Stimulated activated naive CD8-positive, alpha-beta T cell treated with anti-CD3 and anti-CD28 coated beads, Interleukin-15, amount 100 ng/mL, for 72 hours (primary cell): ENCODE measurements at regions not wholly inside any gene's neighbourhood (a gene's known extent, or its start where the extent isn't known, plus 50 kb on each side); places are given as distances from the start of the nearest gene placed in this dataset.
A peak's percentile ranks its signal among the peaks of the same experiment; 100 is the strongest.

Source experiments
- ATAC-seq: fragments of 150-1000 bp; cut with Tn5 transposase; 2 replicates; pipeline ENCODE4 v1.10.0; 2021; ENCODE audit warnings: mild to moderate bottlenecking, moderate library complexity
- DNase-seq, 2 donors: peaks; one replicate each; pipeline ENCODE4 v3.0.0; 2021 to 2022
- H3K27ac Mint-ChIP-seq, 2 donors: one replicate each; pipeline ENCODE4 v1.8.0; 2022; ENCODE audit warnings: mild to moderate bottlenecking in 2 of 2, mixed read lengths in 2 of 2, moderate library complexity in 2 of 2
- H3K27me3 Mint-ChIP-seq: one replicate; pipeline ENCODE4 v1.8.0; 2022; ENCODE audit warnings: mixed read lengths
- H3K4me1 Mint-ChIP-seq: one replicate; pipeline ENCODE4 v1.8.0; 2022; ENCODE audit warnings: mild to moderate bottlenecking, mixed read lengths
- H3K4me3 Mint-ChIP-seq, 2 donors: one replicate each; pipeline ENCODE4 v1.8.0; 2022; ENCODE audit warnings: mild to moderate bottlenecking in 2 of 2, mixed read lengths in 2 of 2, moderate library complexity in 1 of 2
- H3K9me3 Mint-ChIP-seq, 2 donors: one replicate each; pipeline ENCODE4 v1.8.0; 2022; ENCODE audit warnings: mixed read lengths in 2 of 2

DNA sequence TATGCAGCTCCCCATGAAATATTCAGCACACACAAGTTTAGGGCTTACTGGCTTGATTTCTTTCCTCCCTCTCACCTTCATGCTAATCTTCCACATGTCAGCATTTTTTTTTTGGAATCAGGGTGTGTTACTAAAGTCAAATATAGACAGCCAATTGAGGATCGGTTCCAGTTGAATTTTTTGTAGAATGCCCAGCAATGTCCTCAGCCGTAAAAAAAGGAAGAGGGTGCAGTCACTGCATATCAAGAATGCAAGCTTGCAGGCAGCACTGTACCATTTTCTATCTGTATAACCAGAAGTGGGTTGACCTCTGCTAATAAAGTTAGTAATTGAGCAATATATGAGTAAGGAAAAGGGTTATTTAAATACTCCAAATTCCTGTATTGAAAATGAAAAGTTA lies 51.4 kb upstream of the CHMP2B start:
- no peak for DNase-seq
- Mint-ChIP-seq H3K4me3 (no peak overlapping the region), H3K27ac (no peak overlapping the region), H3K4me1 (no peaks in the 10 kb centered on the region), H3K9me3 (no peaks in the 10 kb centered on the region), H3K27me3 (peaks cover 18% of the 10 kb centered on the region)
- no peak for ATAC-seq

DNA sequence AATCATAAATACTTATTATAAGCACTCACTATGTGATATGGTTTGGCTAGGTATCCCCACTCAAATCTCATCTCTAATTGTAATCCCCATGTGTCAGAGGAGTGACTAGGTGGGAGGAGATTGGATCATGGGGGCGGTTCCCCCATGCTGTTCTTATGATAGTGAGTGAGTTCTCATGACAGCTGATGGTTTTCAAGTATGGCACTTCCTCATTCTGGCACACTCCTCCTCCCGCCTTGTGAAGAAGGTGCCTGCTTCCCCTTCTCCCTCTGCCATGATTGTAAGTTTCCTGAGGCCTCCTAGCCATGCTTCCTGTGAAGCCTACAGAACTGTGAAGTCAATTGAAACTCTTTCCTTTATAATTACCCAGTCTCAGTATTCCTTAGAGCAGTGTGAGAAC lies 53.3 kb upstream of the CHMP2B start:
- Mint-ChIP-seq H3K4me3 (no peak overlapping the region), H3K27ac (no peak overlapping the region), H3K4me1 (no peaks in the 10 kb centered on the region), H3K9me3 (no peaks in the 10 kb centered on the region), H3K27me3 (peaks cover 12% of the 10 kb centered on the region)
- ATAC-seq (no peak), DNase-seq (no peak)

DNA sequence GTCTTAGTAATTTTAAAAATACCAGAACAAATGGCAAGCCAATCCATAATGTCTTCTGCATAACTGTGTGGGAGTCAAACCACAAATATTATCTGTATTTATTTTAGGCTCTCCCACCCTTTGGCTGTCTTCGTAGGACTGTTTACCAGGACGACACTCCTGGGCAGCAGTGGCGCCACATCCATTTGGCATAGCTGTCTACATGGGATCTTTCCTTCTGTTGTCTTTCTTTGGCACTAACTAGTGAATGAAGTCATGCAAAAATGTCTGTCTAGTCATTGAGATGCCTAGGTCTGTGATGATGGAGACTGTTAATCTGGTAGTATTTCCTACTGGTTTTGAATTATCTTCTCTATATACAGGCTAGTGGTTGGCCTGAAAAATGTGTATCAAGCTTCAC lies 54.0 kb upstream of the CHMP2B start:
- Mint-ChIP-seq H3K27ac (no peak overlapping the region), H3K4me1 (no peaks in the 10 kb centered on the region), H3K4me3 (no peak overlapping the region), H3K27me3 (peaks cover 14% of the 10 kb centered on the region), H3K9me3 (no peaks in the 10 kb centered on the region)
- DNase-seq (no peak), ATAC-seq (no peak)

DNA sequence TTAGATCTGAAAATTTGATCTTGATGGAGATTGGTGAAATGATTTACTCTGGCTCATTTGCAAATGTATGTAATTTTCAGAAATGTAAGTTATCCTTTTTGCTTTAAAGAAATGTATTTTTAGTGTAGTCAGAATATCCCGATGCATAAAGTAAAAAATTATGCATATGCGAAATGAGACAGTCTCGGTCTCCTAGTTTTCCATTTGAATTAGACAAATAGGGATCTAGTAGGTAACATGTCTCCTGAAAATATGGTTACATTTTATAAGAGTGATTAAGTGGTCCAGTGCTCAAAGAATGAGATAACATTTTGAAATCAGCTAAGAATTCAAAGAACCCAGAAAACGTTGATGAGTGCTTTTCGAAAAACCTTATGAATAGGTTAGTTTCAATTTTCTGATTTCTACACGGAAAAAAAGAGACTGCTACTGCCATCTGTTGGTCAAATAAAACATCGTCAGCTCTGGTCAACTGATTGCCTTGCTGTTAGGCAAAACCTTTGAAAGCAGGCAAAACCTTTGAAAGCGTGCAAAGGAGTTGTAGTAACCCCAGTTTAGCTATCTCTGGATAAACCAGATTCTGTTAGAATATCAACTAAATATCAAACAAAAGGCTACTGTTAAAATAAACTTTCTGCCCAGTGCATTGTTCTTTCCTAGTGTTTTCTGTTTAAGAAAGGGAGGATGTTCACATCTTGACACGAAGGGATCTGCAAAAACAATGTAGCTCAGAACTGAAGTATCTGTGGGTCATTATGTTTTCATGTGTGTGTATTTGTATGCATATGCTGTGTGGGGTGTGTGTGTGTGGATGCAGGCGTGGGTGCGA lies 59.3 kb upstream of the CHMP2B start:
- H3K27me3 Mint-ChIP-seq: peaks cover 8% of the 10 kb centered on the region
- H3K4me3 Mint-ChIP-seq: peak overlapping the region in 1 of 2 donors; percentile 35
- H3K4me1 Mint-ChIP-seq: no peaks in the 10 kb centered on the region
- DNase-seq (peak; percentile 14 to 15), ATAC-seq (no peak)
- H3K9me3 Mint-ChIP-seq: no peaks in the 10 kb centered on the region
- H3K27ac Mint-ChIP-seq: no peak overlapping the region

DNA sequence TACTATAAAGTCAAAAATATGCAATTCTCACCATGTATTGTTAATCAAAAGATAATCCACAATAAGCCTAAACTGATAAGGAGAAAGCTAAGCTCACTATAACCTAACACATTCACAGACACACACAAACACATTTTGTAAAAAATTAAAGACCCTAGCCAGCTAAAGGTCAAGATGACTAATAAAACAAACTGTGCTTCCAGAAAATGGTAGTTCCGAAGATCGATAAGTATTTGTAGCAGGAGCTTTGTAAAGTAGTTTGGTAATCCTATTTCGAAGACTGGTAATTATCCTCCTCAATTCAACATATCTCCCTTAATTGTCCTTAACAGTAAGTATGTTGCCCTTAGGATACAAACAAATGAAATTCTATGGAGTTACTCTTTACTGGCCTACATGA lies 62.9 kb upstream of the CHMP2B start:
- H3K4me3 Mint-ChIP-seq: no peak overlapping the region
- peaks cover 20% of the 10 kb centered on the region for H3K27me3 Mint-ChIP-seq
- no peak overlapping the region for H3K27ac Mint-ChIP-seq
- DNase-seq (no peak), ATAC-seq (no peak)
- H3K9me3 Mint-ChIP-seq: no peaks in the 10 kb centered on the region
- H3K4me1 Mint-ChIP-seq: no peaks in the 10 kb centered on the region

DNA sequence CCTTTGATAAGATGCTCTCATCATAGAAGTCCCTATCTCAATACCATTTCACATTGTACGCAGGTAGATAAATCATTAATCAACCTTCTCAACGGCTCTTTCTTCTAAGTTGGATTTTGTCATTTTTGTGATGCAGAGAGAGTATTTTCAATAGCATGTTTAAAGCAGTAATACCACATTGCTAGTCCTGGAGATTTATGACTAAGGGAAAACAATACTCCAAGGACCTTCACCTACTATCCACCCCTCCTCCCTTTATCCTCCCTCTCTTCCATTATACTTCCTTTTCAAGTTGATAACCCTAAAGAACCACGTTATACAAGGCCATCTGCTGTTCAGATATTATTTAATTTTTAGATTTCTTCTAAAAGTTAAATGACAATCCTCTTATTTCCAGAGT lies 65.3 kb upstream of the CHMP2B start:
- ATAC-seq (no peak), DNase-seq (no peak)
- no peaks in the 10 kb centered on the region for H3K9me3 Mint-ChIP-seq
- H3K4me3 Mint-ChIP-seq: no peak overlapping the region
- H3K27ac Mint-ChIP-seq: no peak overlapping the region
- peaks cover 15% of the 10 kb centered on the region for H3K27me3 Mint-ChIP-seq
- H3K4me1 Mint-ChIP-seq: no peaks in the 10 kb centered on the region

DNA sequence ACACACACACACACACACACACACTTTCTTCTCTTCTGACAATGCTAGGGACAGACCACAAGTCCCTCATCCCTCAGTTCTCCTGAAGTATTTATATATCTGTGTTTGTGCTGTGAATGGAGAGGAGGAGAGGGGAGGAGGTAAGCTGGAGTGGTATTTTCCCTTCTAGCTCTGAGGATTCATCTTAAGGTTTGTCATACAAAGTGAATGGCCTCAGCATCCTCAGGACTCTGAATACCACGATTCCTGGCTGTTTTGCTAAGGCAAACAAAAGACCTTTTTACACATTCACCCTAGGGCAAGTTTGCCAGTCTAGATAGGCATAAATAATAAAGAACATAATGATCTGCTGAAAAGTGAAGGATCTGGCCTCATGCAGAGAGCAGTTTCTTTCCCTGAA lies 65.7 kb upstream of the CHMP2B start:
- no peaks in the 10 kb centered on the region for H3K4me1 Mint-ChIP-seq
- DNase-seq (no peak), ATAC-seq (no peak)
- H3K4me3 Mint-ChIP-seq: no peak overlapping the region
- no peaks in the 10 kb centered on the region for H3K9me3 Mint-ChIP-seq
- no peak overlapping the region for H3K27ac Mint-ChIP-seq
- H3K27me3 Mint-ChIP-seq: peaks cover 20% of the 10 kb centered on the region

DNA sequence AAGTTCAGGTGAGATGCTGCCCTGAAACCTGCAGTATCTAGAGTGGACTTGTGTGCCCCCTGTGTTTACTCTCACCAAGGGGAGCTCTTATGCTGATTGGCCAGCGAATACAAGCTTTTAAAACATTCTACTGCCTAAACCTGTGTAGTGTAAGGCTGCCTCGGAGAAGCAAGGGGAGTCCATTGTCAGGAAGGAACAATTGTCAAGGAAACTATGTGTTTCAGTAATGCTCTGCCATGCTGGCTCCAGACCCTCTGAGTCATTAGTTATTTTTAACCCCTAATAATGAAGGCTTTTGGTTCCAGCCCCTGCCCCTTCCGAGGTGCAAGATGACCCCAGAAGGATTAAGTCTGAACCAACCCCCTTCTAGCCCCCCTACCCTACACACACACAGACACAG lies 66.1 kb upstream of the CHMP2B start:
- no peak overlapping the region for H3K4me3 Mint-ChIP-seq
- ATAC-seq: no peak
- no peak for DNase-seq
- no peaks in the 10 kb centered on the region for H3K9me3 Mint-ChIP-seq
- no peaks in the 10 kb centered on the region for H3K4me1 Mint-ChIP-seq
- peaks cover 20% of the 10 kb centered on the region for H3K27me3 Mint-ChIP-seq
- no peak overlapping the region for H3K27ac Mint-ChIP-seq

DNA sequence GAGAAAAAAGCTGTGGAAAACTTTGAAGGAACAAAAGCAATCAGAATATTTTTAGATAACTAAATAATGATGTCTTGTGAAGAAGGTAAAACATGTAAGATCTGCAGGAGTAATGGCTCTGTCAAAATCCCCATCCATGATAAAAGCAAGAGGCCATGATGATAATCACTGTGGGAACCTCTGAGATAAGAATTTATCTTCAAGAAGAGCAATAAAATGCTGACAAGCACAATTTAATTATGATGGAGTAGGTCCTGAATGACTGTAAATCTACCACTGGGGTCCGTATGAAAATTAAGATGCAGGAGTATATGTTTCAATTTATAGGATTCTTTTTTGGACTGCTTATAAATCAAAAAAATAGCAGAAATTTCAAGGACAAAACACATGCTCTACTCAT lies 68.3 kb upstream of the CHMP2B start:
- DNase-seq (no peak), ATAC-seq (no peak)
- H3K27ac Mint-ChIP-seq: no peak overlapping the region
- H3K27me3 Mint-ChIP-seq: peaks cover 20% of the 10 kb centered on the region
- no peak overlapping the region for H3K4me3 Mint-ChIP-seq
- H3K4me1 Mint-ChIP-seq: no peaks in the 10 kb centered on the region
- no peaks in the 10 kb centered on the region for H3K9me3 Mint-ChIP-seq

DNA sequence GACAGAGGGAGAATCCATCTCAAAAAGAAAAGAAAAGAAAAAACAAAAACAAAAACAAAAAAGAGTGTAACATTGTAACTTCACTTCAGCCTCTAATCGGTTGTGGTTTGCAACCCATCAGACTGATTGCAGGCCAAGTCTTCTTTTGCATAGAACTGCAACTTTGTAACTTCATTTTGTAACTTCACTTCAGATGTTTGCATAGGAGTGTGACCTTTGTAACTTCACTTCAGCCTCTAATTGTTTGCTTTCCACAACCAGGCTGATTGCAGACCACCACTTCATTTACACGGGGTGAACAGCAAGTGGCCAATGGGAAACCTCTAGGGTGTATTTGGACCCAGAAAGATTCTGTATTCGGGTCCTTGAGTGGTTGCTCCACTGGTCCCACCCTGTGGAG lies 79.1 kb upstream of the CHMP2B start:
- Mint-ChIP-seq H3K27me3 (peaks cover 11% of the 10 kb centered on the region), H3K4me1 (no peaks in the 10 kb centered on the region), H3K9me3 (peaks cover 7 to 8% of the 10 kb centered on the region in 2 donors), H3K27ac (no peak overlapping the region), H3K4me3 (no peak overlapping the region)
- ATAC-seq (no peak), DNase-seq (no peak)

DNA sequence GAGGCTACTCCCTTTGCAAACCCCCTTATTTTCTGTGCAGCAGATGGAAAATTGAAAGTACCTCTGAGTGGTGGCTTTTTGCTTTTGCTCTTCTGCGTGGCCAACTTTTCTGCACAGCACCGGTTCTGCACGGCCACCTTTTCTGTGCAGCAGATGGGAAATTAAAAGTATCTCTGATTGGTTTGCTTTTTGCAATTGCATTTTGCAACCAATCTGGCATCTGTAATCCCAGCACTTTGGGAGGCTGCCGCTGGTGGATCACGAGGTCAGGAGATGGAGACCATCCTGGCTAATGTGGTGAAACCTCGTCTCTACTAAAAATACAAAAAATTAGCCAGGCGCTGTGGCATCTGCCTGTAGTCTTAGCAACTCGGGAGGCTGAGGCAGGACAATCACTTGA lies 79.5 kb upstream of the CHMP2B start:
- no peaks in the 10 kb centered on the region for H3K4me1 Mint-ChIP-seq
- H3K4me3 Mint-ChIP-seq: no peak overlapping the region
- no peak overlapping the region for H3K27ac Mint-ChIP-seq
- H3K9me3 Mint-ChIP-seq: peaks cover 7 to 8% of the 10 kb centered on the region in 2 donors
- ATAC-seq (no peak), DNase-seq (no peak)
- H3K27me3 Mint-ChIP-seq: peaks cover 11% of the 10 kb centered on the region

DNA sequence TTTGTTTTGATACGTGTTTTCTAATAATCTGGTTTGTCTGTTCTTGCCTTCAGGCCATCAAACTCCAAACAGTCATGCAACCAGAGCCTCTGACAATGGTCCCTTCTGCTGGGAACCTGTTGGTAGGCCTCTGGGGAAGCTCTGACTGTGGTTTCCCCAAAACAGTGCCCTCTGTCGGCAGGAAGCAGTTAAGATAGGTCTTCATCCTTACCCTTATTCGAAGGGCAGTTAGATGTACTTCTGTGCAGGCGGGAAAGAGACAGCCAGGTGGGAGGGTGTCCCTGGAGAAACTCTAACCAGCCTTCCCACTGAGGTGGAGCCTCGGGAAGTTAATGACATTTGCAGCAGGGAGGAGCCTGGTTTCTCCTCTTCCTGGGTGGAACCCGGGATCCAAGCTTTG lies 81.6 kb upstream of the CHMP2B start:
- Mint-ChIP-seq H3K9me3 (peaks cover 9 to 23% of the 10 kb centered on the region in 2 donors), H3K27ac (no peak overlapping the region), H3K27me3 (peaks cover 8% of the 10 kb centered on the region), H3K4me3 (no peak overlapping the region), H3K4me1 (no peaks in the 10 kb centered on the region)
- ATAC-seq (no peak), DNase-seq (peak; percentile 4 to 11)

DNA sequence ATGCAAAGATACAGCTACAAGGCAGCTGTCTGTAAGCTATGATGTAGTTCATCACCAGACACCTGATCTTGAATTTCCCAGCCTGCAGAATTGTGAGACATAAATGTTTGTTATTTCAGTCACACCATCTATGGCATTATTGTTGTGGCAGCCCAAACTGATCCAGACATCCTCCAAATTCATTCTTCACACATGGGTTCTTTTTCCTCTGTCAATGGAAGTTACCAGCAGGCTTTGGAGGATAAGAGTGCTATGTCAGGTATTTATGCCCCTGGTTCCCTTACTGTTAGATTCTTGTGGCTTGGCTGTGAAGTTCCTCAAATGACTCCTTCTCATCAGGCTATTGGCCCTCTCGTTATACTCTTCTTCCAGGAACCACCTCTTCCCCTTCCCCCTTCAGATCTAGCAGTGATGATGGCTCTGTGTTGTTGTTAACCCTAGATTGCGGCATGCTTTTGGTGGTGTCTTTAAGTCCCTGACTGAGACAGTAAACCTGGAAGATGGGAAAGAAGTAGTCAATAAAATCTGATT lies 91.0 kb upstream of the CHMP2B start:
- peaks cover 12% of the 10 kb centered on the region in 2 donors for H3K9me3 Mint-ChIP-seq
- ATAC-seq (no peak), DNase-seq (no peak)
- H3K27me3 Mint-ChIP-seq: no peaks in the 10 kb centered on the region
- H3K4me3 Mint-ChIP-seq: no peak overlapping the region
- no peak overlapping the region for H3K27ac Mint-ChIP-seq
- H3K4me1 Mint-ChIP-seq: no peaks in the 10 kb centered on the region

DNA sequence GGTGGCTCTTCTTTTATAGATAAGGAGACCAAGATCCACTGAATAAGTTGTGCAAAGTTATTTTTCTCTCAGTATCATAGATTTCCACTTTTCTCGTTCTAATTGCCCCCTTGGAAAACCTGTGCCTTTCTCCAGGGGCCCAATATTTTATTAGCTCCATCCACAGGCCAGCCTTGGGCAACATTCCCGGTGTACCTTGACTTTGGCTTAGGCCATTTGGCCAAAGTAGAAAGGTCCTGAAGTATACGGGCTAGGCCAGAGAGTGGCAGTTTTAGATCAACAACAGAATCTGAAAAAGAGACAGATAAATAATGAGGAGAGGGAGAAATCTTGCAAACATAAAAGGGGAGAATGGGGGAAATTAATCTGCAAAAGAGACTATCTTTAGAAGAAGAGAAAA lies 91.7 kb upstream of the CHMP2B start:
- H3K4me1 Mint-ChIP-seq: no peaks in the 10 kb centered on the region

DNA sequence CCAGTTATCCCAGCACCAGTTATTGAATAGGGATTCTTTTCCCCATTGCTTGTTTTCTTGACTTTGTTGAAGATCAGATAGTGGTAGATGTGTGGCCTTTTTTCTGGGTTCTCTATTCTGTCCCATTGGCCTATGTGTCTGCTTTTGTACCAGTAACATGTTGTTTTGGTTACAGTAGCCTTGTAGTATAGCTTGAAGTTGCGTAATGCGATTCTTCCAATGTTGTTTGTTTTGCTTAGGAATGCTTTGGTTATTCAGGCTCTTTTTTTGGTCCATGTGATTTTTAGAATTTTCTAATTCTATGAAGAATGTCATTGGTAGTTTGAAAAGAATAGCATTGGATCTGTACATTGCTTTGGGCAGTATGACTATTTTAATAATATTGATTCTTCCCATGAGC lies 94.3 kb upstream of the CHMP2B start:
- ATAC-seq (no peak), DNase-seq (no peak)
- no peaks in the 10 kb centered on the region for H3K4me1 Mint-ChIP-seq

More for the DNA sequence above, 91.7 kb upstream of the CHMP2B start:
- Mint-ChIP-seq H3K27me3 (no peaks in the 10 kb centered on the region), H3K4me3 (no peak overlapping the region), H3K27ac (no peak overlapping the region), H3K9me3 (peaks cover 7 to 9% of the 10 kb centered on the region in 2 donors)
- DNase-seq (no peak), ATAC-seq (no peak)

DNA sequence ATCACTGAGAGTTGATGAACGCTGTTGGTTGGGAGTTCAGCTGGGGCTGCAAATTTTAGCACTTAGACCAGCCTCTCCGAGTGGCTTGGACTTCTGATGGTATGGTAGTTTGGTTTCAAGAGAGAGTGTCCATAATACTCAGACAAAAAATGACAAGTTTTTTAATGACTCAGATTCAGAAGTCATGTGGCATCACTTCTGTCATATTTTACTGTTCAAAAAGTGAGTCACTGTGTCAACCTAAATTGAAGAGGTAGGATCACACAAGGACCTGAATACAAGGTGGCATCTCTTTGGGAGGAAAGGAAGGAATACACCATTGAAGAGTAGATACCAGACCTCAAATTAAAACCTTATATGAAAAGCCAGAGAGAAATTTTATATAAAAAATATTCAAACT lies 99.1 kb upstream of the CHMP2B start:
- no peak for DNase-seq
- Mint-ChIP-seq H3K27ac (no peak overlapping the region), H3K27me3 (no peaks in the 10 kb centered on the region), H3K9me3 (no peaks in the 10 kb centered on the region), H3K4me1 (no peaks in the 10 kb centered on the region), H3K4me3 (no peak overlapping the region)
- ATAC-seq: no peak

More for the DNA sequence above, 94.3 kb upstream of the CHMP2B start:
- Mint-ChIP-seq H3K9me3 (no peaks in the 10 kb centered on the region), H3K27me3 (no peaks in the 10 kb centered on the region), H3K27ac (no peak overlapping the region), H3K4me3 (no peak overlapping the region)

DNA sequence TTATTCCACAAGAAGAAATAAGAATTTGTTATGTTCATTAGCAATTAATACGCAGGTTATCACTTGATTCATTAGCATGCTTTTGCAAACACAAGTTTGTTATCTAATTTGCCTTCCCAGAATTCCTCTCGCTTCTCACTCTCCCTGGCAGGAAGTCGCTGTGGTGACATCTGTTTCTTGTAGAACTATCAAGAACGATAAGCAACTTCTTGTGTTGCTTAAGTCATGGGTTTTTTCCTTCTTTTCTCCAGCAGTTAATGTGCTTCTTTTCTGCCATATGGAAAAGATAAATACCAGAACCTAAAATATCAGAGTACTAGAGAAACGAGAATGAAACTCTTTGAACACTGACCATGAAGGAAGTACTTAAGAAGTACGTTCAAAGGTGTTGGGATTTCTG lies 99.8 kb upstream of the CHMP2B start:
- ATAC-seq (no peak), DNase-seq (no peak)
- no peaks in the 10 kb centered on the region for H3K27me3 Mint-ChIP-seq
- no peaks in the 10 kb centered on the region for H3K9me3 Mint-ChIP-seq
- no peak overlapping the region for H3K4me3 Mint-ChIP-seq
- H3K4me1 Mint-ChIP-seq: no peaks in the 10 kb centered on the region
- H3K27ac Mint-ChIP-seq: no peak overlapping the region
